ENCODE measurements at regions not wholly inside any gene's neighbourhood (a gene's known extent, or its start where the extent isn't known, plus 50 kb on each side); places are given as distances from the start of the nearest gene placed in this dataset.

DNA sequence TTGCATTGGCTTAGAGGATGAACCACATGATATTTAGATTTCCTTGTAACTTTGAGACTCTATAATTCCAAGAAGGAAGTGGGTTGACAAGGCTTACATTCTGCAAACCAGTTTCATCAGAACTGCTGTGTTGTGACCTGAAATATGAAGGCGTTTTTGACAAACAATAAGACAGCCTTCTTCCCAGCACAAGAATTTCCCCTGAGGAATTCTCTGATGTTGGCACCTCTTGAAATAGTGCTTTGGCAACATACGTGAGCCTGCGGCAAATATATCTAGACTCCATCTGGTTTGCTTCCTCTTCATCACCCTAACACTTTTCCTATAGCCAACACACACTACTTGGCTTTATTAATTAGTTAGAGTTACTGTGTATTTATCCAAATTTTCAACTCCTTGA, 585.5 kb upstream of the SOX9 start:
- intact Hi-C loops (cut with micrococcal nuclease), result no loop called here
- Histone ChIP-seq H3K9me1 (replicated peaks; ENCODE audit: control insufficient read depth, extremely low read depth, insufficient read depth, low read length) (no peaks in the 10 kb centered on the region), H3K4me3 (replicated peaks in 1 of 3; ENCODE audit: insufficient read depth in 1 of 3, low read depth in 1 of 3, low read length in 3 of 3) (no peak overlapping the region), H3K9me3 (replicated peaks; ENCODE audit: control insufficient read depth, insufficient read depth, low read length) (peaks cover 5% of the 10 kb centered on the region), H3K36me3 (ENCODE audit: control insufficient read depth in 2 of 2, extremely low read depth in 1 of 2, insufficient read depth in 2 of 2, low read length in 2 of 2) (no peaks in the 10 kb centered on the region), H3K79me2 (ENCODE audit: control insufficient read depth, insufficient read depth, low read length) (no peaks in the 10 kb centered on the region), H3K4me1 (ENCODE audit: control insufficient read depth, extremely low read depth, insufficient read depth, low read length) (no peaks in the 10 kb centered on the region), H2AFZ (ENCODE audit: low read depth, low read length) (no peak overlapping the region), H3K4me2 (ENCODE audit: insufficient read depth, low read length) (no peak overlapping the region), H4K20me1 (replicated peaks; ENCODE audit: control insufficient read depth, extremely low read depth, insufficient read depth, low read length) (no peaks in the 10 kb centered on the region), H3K27ac (ENCODE audit: insufficient read depth, low read depth, low read length) (no peak overlapping the region), H3K27me3 (ENCODE audit: control insufficient read depth in 2 of 2, insufficient read depth in 2 of 2, low read length in 2 of 2) (no peaks in the 10 kb centered on the region), H3K9ac (replicated peaks; ENCODE audit: extremely low read depth, insufficient read depth, low read length) (no peak overlapping the region)
- ChIA-PET CTCF (no interaction called here), POLR2A (no interaction called here)
- FAIRE-seq, result no peak
- dilution Hi-C loops (cut with MboI; ENCODE audit: extremely low pct_ligation_motif_present, low sequenced_read_pairs), result no loop called here
- DNase-seq (ENCODE audit: low read depth, low spot score), result no peak
- BruUV-seq (replicated peaks), result no TSS peak
- TF ChIP-seq JUN (IDR thresholded peaks at IDR 0.05; ENCODE audit: borderline replicate concordance, insufficient read depth, insufficient read length, low read depth), result no peak
- TF ChIP-seq, protein P1, sequence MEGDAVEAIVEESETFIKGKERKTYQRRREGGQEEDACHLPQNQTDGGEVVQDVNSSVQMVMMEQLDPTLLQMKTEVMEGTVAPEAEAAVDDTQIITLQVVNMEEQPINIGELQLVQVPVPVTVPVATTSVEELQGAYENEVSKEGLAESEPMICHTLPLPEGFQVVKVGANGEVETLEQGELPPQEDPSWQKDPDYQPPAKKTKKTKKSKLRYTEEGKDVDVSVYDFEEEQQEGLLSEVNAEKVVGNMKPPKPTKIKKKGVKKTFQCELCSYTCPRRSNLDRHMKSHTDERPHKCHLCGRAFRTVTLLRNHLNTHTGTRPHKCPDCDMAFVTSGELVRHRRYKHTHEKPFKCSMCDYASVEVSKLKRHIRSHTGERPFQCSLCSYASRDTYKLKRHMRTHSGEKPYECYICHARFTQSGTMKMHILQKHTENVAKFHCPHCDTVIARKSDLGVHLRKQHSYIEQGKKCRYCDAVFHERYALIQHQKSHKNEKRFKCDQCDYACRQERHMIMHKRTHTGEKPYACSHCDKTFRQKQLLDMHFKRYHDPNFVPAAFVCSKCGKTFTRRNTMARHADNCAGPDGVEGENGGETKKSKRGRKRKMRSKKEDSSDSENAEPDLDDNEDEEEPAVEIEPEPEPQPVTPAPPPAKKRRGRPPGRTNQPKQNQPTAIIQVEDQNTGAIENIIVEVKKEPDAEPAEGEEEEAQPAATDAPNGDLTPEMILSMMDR (IDR thresholded peaks at IDR 0.05; ENCODE audit: extremely low read depth in 1 of 2, insufficient read depth in 1 of 2, low read depth in 1 of 2, low read length in 2 of 2), result no peak
- no peak for TF ChIP-seq POLR2AphosphoS5 (IDR thresholded peaks at IDR 0.05; ENCODE audit: insufficient read depth, low read depth, low read length)
- TF ChIP-seq POLR2A (IDR thresholded peaks at IDR 0.05; ENCODE audit: low read depth, low read length), result no peak
- no peak for TF ChIP-seq MYC (IDR thresholded peaks at IDR 0.05; ENCODE audit: low read depth, low read length)
- TF ChIP-seq GATA2 (IDR thresholded peaks at IDR 0.05; ENCODE audit: insufficient read depth, insufficient read length, low read depth, low read length), result no peak
- no peak for TF ChIP-seq FOS (IDR thresholded peaks at IDR 0.05; ENCODE audit: borderline replicate concordance, insufficient read depth, low read length)
- no peak for TF ChIP-seq EZH2 (IDR thresholded peaks at IDR 0.05; ENCODE audit: borderline replicate concordance, low read depth, low read length, severe bottlenecking)
- TF ChIP-seq, protein P2, sequence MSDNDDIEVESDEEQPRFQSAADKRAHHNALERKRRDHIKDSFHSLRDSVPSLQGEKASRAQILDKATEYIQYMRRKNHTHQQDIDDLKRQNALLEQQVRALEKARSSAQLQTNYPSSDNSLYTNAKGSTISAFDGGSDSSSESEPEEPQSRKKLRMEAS (IDR thresholded peaks at IDR 0.05; ENCODE audit: insufficient read depth, insufficient read length), result no peak

Data from endothelial cell of umbilical vein (primary cell).